GM21619 (cell line): ENCODE measurements at regions not wholly inside any gene's neighbourhood (a gene's known extent, or its start where the extent isn't known, plus 50 kb on each side); places are given as distances from the start of the nearest gene placed in this dataset.

Experiments
- ATAC-seq: cut with Tn5 transposase; IDR thresholded peaks from one replicate; pipeline ENCODE4 v1.9.1; 2021; ENCODE audit not compliant: unreplicated experiment

- no peak for ATAC-seq
Measured at GRCh38 chr6:165883851-165884640, 221.0 kb upstream of the PDE10A start.

- ATAC-seq: no peak
Measured at GRCh38 chr6:165881806-165882205, 218.8 kb upstream of the PDE10A start.

- ATAC-seq: no peak
Measured at GRCh38 chr6:165880686-165881085, 217.6 kb upstream of the PDE10A start.

GRCh38 chr6:165877773-165878172 lies 214.7 kb upstream of the PDE10A start:
- no peak for ATAC-seq

- no peak for ATAC-seq
Measured at GRCh38 chr6:165877192-165877591, 214.2 kb upstream of the PDE10A start.

- no peak for ATAC-seq
Measured at GRCh38 chr6:165876588-165876987, 213.5 kb upstream of the PDE10A start.

- no peak for ATAC-seq
Measured at GRCh38 chr6:165875946-165876345, 212.9 kb upstream of the PDE10A start.

- ATAC-seq: no peak
Measured at GRCh38 chr6:165873976-165874375, 210.9 kb upstream of the PDE10A start.

GRCh38 chr6:165872811-165873210 lies 209.8 kb upstream of the PDE10A start:
- no peak for ATAC-seq

- no peak for ATAC-seq
Measured at GRCh38 chr6:165872311-165872710, 209.3 kb upstream of the PDE10A start.

GRCh38 chr6:165871571-165871970 lies 208.5 kb upstream of the PDE10A start:
- ATAC-seq: no peak

GRCh38 chr6:165869526-165869925 lies 206.5 kb upstream of the PDE10A start:
- no peak for ATAC-seq

- no peak for ATAC-seq
Measured at GRCh38 chr6:165864925-165865324, 201.9 kb upstream of the PDE10A start.

GRCh38 chr6:165864218-165864617 lies 201.2 kb upstream of the PDE10A start:
- ATAC-seq: no peak

- ATAC-seq: no peak
Measured at GRCh38 chr6:165863801-165864200, 200.8 kb upstream of the PDE10A start.

- ATAC-seq: no peak
Measured at GRCh38 chr6:165862813-165863212, 199.8 kb upstream of the PDE10A start.

GRCh38 chr6:165861226-165861625 lies 198.2 kb upstream of the PDE10A start:
- ATAC-seq: no peak

- no peak for ATAC-seq
Measured at GRCh38 chr6:165858586-165858985, 195.5 kb upstream of the PDE10A start.

GRCh38 chr6:165855856-165856255 lies 192.8 kb upstream of the PDE10A start:
- no peak for ATAC-seq

GRCh38 chr6:165854863-165855593 lies 192.0 kb upstream of the PDE10A start:
- no peak for ATAC-seq

- no peak for ATAC-seq
Measured at GRCh38 chr6:165854061-165854862, 191.2 kb upstream of the PDE10A start.

- ATAC-seq: no peak
Measured at GRCh38 chr6:165852676-165853075, 189.6 kb upstream of the PDE10A start.
